ENCODE measurements at regions not wholly inside any gene's neighbourhood (a gene's known extent, or its start where the extent isn't known, plus 50 kb on each side); places are given as distances from the start of the nearest gene placed in this dataset.

- H3K27ac Mint-ChIP-seq (ENCODE audit: unreplicated experiment) = no peak overlapping the region
- H3K27me3 Mint-ChIP-seq (ENCODE audit: low read depth) = peaks cover 17% of the 10 kb centered on the region
- H3K4me1 Mint-ChIP-seq (ENCODE audit: low read depth) = no peaks in the 10 kb centered on the region
- H3K4me3 Mint-ChIP-seq (ENCODE audit: unreplicated experiment) = no peak overlapping the region
- H3K9me3 Mint-ChIP-seq (ENCODE audit: low read depth) = peaks cover 4% of the 10 kb centered on the region
- H3K36me3 Mint-ChIP-seq (ENCODE audit: low read depth) = no peaks in the 10 kb centered on the region
- no peak for DNase-seq (ENCODE audit: low spot score)
- TF ChIP-seq CTCF (IDR thresholded peaks at IDR 0.05) = no peak
Measured at GRCh38 chr9:1938135-1938534, 77.0 kb upstream of the SMARCA2 start.

GRCh38 chr9:1938675-1939170, 76.4 kb upstream of the SMARCA2 start:
- Mint-ChIP-seq H3K27ac (ENCODE audit: unreplicated experiment) (no peak overlapping the region), H3K4me1 (ENCODE audit: low read depth) (no peaks in the 10 kb centered on the region), H3K27me3 (ENCODE audit: low read depth) (peaks cover 18% of the 10 kb centered on the region), H3K36me3 (ENCODE audit: low read depth) (no peaks in the 10 kb centered on the region), H3K9me3 (ENCODE audit: low read depth) (peaks cover 4% of the 10 kb centered on the region), H3K4me3 (ENCODE audit: unreplicated experiment) (no peak overlapping the region)
- no peak for DNase-seq (ENCODE audit: low spot score)
- no peak for TF ChIP-seq CTCF (IDR thresholded peaks at IDR 0.05)

- Mint-ChIP-seq H3K27me3 (ENCODE audit: low read depth) (peaks cover 14% of the 10 kb centered on the region), H3K4me3 (ENCODE audit: unreplicated experiment) (no peak overlapping the region), H3K27ac (ENCODE audit: unreplicated experiment) (no peak overlapping the region), H3K36me3 (ENCODE audit: low read depth) (no peaks in the 10 kb centered on the region), H3K9me3 (ENCODE audit: low read depth) (peaks cover 4% of the 10 kb centered on the region), H3K4me1 (ENCODE audit: low read depth) (no peaks in the 10 kb centered on the region)
- no peak for TF ChIP-seq CTCF (IDR thresholded peaks at IDR 0.05)
- no peak for DNase-seq (ENCODE audit: low spot score)
Measured at GRCh38 chr9:1939466-1939865, 75.7 kb upstream of the SMARCA2 start.

GRCh38 chr9:1939926-1940368, 75.2 kb upstream of the SMARCA2 start:
- peak; percentile 63 for TF ChIP-seq CTCF (IDR thresholded peaks at IDR 0.05)
- DNase-seq (ENCODE audit: low spot score) = no peak
- H3K27ac Mint-ChIP-seq (ENCODE audit: unreplicated experiment) = no peak overlapping the region
- peaks cover 4% of the 10 kb centered on the region for H3K9me3 Mint-ChIP-seq (ENCODE audit: low read depth)
- no peaks in the 10 kb centered on the region for H3K36me3 Mint-ChIP-seq (ENCODE audit: low read depth)
- H3K27me3 Mint-ChIP-seq (ENCODE audit: low read depth) = peaks cover 14% of the 10 kb centered on the region
- no peak overlapping the region for H3K4me3 Mint-ChIP-seq (ENCODE audit: unreplicated experiment)
- no peaks in the 10 kb centered on the region for H3K4me1 Mint-ChIP-seq (ENCODE audit: low read depth)

DNA sequence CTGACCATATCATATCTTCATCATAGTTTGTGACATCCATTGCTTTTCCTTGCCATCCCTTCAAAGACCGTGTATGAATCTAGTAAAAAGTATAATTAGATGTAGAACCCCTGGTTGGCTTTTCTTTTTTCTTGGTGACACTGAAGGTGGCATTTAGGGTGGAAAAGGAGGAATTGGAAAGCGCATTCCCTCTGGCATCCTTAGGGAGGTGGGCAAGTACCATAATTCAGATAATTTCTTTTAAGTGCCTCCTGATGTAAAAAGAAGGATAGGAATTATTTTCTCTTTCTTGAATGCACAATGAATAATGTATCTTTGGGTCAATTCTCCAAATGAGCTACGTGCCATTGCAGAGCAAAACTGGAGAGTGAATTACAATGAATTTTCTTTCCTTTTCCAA, 73.2 kb upstream of the SMARCA2 start:
- Mint-ChIP-seq H3K27me3 (ENCODE audit: low read depth) (peaks cover 16% of the 10 kb centered on the region), H3K27ac (ENCODE audit: unreplicated experiment) (no peak overlapping the region), H3K36me3 (ENCODE audit: low read depth) (no peaks in the 10 kb centered on the region), H3K4me3 (ENCODE audit: unreplicated experiment) (no peak overlapping the region), H3K9me3 (ENCODE audit: low read depth) (peaks cover 4% of the 10 kb centered on the region), H3K4me1 (ENCODE audit: low read depth) (no peaks in the 10 kb centered on the region)
- peak; percentile 61 for TF ChIP-seq CTCF (IDR thresholded peaks at IDR 0.05)
- no peak for DNase-seq (ENCODE audit: low spot score)
